ENCODE measurements at regions not wholly inside any gene's neighbourhood (a gene's known extent, or its start where the extent isn't known, plus 50 kb on each side); places are given as distances from the start of the nearest gene placed in this dataset.

GRCh38 chr2:217410681-217410960 is 550.8 kb upstream of the TNP1 start:
- no peak for DNase-seq (ENCODE audit: low read depth in 2 of 2)

- no peak for DNase-seq (ENCODE audit: low read depth in 2 of 2)
These were observed 550.3 kb upstream of the TNP1 start for GRCh38 chr2:217409949-217410680.

GRCh38 chr2:217407362-217407761 is 547.5 kb upstream of the TNP1 start:
- DNase-seq (ENCODE audit: low read depth in 2 of 2): no peak

GRCh38 chr2:217404236-217404760 is 544.4 kb upstream of the TNP1 start:
- no peak for DNase-seq (ENCODE audit: low read depth in 2 of 2)

GRCh38 chr2:217402761-217403383 is 543.0 kb upstream of the TNP1 start:
- no peak for DNase-seq (ENCODE audit: low read depth in 2 of 2)

GRCh38 chr2:217402144-217402543 is 542.3 kb upstream of the TNP1 start:
- DNase-seq (ENCODE audit: low read depth in 2 of 2): no peak

- no peak for DNase-seq (ENCODE audit: low read depth in 2 of 2)
These were observed 539.4 kb upstream of the TNP1 start for GRCh38 chr2:217399291-217399690.

GRCh38 chr2:217398860-217399259 is 539.0 kb upstream of the TNP1 start:
- no peak for DNase-seq (ENCODE audit: low read depth in 2 of 2)

GRCh38 chr2:217398101-217398500 is 538.2 kb upstream of the TNP1 start:
- DNase-seq (ENCODE audit: low read depth in 2 of 2): no peak

GRCh38 chr2:217396586-217396985 is 536.7 kb upstream of the TNP1 start:
- DNase-seq (ENCODE audit: low read depth in 2 of 2): no peak

- no peak for DNase-seq (ENCODE audit: low read depth in 2 of 2)
These were observed 536.3 kb upstream of the TNP1 start for GRCh38 chr2:217396165-217396564.

GRCh38 chr2:217394510-217395351 is 534.9 kb upstream of the TNP1 start:
- no peak for DNase-seq (ENCODE audit: low read depth in 2 of 2)

GRCh38 chr2:217393585-217394032 is 533.7 kb upstream of the TNP1 start:
- no peak for DNase-seq (ENCODE audit: low read depth in 2 of 2)

GRCh38 chr2:217392930-217393584 is 533.2 kb upstream of the TNP1 start:
- DNase-seq (ENCODE audit: low read depth in 2 of 2): no peak

- no peak for DNase-seq (ENCODE audit: low read depth in 2 of 2)
These were observed 528.0 kb upstream of the TNP1 start for GRCh38 chr2:217387776-217388387.

GRCh38 chr2:217386041-217386440 is 526.2 kb upstream of the TNP1 start:
- DNase-seq (ENCODE audit: low read depth in 2 of 2): no peak

- DNase-seq (ENCODE audit: low read depth in 2 of 2): no peak
These were observed 523.8 kb upstream of the TNP1 start for GRCh38 chr2:217383620-217384019.

- DNase-seq (ENCODE audit: low read depth in 2 of 2): no peak
These were observed 522.9 kb upstream of the TNP1 start for GRCh38 chr2:217382794-217383193.

GRCh38 chr2:217379807-217380206 is 519.9 kb upstream of the TNP1 start:
- no peak for DNase-seq (ENCODE audit: low read depth in 2 of 2)

- DNase-seq (ENCODE audit: low read depth in 2 of 2): no peak
These were observed 512.9 kb upstream of the TNP1 start for GRCh38 chr2:217372794-217373193.

- no peak for DNase-seq (ENCODE audit: low read depth in 2 of 2)
These were observed 511.9 kb upstream of the TNP1 start for GRCh38 chr2:217371781-217372213.

- DNase-seq (ENCODE audit: low read depth in 2 of 2): no peak
These were observed 510.5 kb upstream of the TNP1 start for GRCh38 chr2:217370391-217370790.

Measured in stimulated activated CD8-positive, alpha-beta memory T cell treated with anti-CD3 and anti-CD28 coated beads, Interleukin-15, amount 100 ng/mL, for 4 hours (primary cell).